PC-9 (cell line): ENCODE measurements at regions not wholly inside any gene's neighbourhood (a gene's known extent, or its start where the extent isn't known, plus 50 kb on each side); places are given as distances from the start of the nearest gene placed in this dataset.

Experiments
- BruUV-seq: library from RNA; stranded (reverse); fragments of 400-500 nt; replicated peaks from 2 replicates; lab custom pipeline; 2021; lab: Mats Ljungman, UMichigan
- CTCF ChIA-PET: fragments of 300-600 bp; sonication (Branson Sonifier 250); formaldehyde crosslinking; loops from one replicate; lab custom pipeline; 2022; ENCODE audit warnings: antibody characterized with exemption; lab: Charles Lee
- POLR2A ChIA-PET: fragments of 300-600 bp; sonication (Branson Sonifier 250); formaldehyde crosslinking; loops from one replicate; lab custom pipeline; 2022; ENCODE audit warnings: antibody characterized with exemption; ENCODE audit not compliant: unreplicated experiment; lab: Charles Lee
- DNase-seq, 2 experiments: peaks; one replicate each; pipeline versions ENCODE4 v3.0.0 to v3.0.0-alpha.2; 2015 to 2022; ENCODE audit warnings: mixed read lengths in 1 of 2
- H2AFZ ChIP-seq: fragments of 200-600 bp; sonication (generic); 2 replicates; pipeline ENCODE4 v1.8.1; 2017; ENCODE audit warnings: antibody characterized with exemption
- H3F3A ChIP-seq: fragments of 200-600 bp; sonication (generic); 2 replicates; pipeline ENCODE4 v1.8.1; 2017; ENCODE audit warnings: antibody characterized with exemption, mild to moderate bottlenecking, low read depth; ENCODE audit not compliant: insufficient read depth
- H3K27ac ChIP-seq: fragments of 200-600 bp; sonication (generic); 2 replicates; pipeline ENCODE4 v1.6.1; 2016; ENCODE audit warnings: mixed run types
- H3K27me3 ChIP-seq: fragments of 200-600 bp; sonication (generic); 2 replicates; pipeline ENCODE4 v1.6.1; 2016; ENCODE audit warnings: low read depth, mixed run types; ENCODE audit not compliant: insufficient read depth
- H3K36me3 ChIP-seq: fragments of 200-600 bp; sonication (generic); 2 replicates; pipeline ENCODE4 v1.6.1; 2016; ENCODE audit warnings: low read depth, mixed run types
- H3K4me1 ChIP-seq: fragments of 200-600 bp; sonication (generic); replicated peaks from 2 replicates; pipeline ENCODE4 v1.6.1; 2016; ENCODE audit warnings: mixed run types; ENCODE audit not compliant: insufficient read depth
- H3K4me2 ChIP-seq: fragments of 200-600 bp; sonication (generic); 2 replicates; pipeline ENCODE4 v1.6.1; 2017; ENCODE audit warnings: mixed run types
- H3K4me3 ChIP-seq: fragments of 200-600 bp; sonication (generic); 2 replicates; pipeline ENCODE4 v1.6.1; 2016; ENCODE audit warnings: mixed run types
- H3K79me2 ChIP-seq: fragments of 200-600 bp; sonication (generic); 2 replicates; pipeline ENCODE4 v1.6.1; 2017; ENCODE audit warnings: low read depth, mixed run types
- H3K9me2 ChIP-seq: fragments of 200-600 bp; sonication (generic); 2 replicates; pipeline ENCODE4 v1.8.1; 2017; ENCODE audit warnings: mild to moderate bottlenecking; ENCODE audit not compliant: insufficient read depth
- H3K9me3 ChIP-seq: fragments of 200-600 bp; sonication (generic); 2 replicates; pipeline ENCODE4 v1.8.1; 2016; ENCODE audit warnings: low read depth; ENCODE audit not compliant: insufficient read depth
- H4K20me1 ChIP-seq: fragments of 200-600 bp; sonication (generic); 2 replicates; pipeline ENCODE4 v1.8.1; 2017; ENCODE audit not compliant: insufficient read depth
- EZH2 ChIP-seq: fragments of 200-600 bp; sonication (generic); IDR thresholded peaks from 2 replicates; pipeline ENCODE4 v1.8.0; 2017; ENCODE audit warnings: antibody characterized with exemption, low read depth
- intact Hi-C: fragments of 100-400 bp; cut with micrococcal nuclease; formaldehyde crosslinking; loops from one replicate; pipeline ENCODE4 v1.10.0; 2022; ENCODE audit not compliant: unreplicated experiment
- TF ChIP-seq, protein P1 (sequence below): fragments of 200-600 bp; sonication (generic); conservative IDR thresholded peaks from 2 replicates; pipeline ENCODE4 v1.6.1; 2017; ENCODE audit warnings: mixed run types, antibody characterized with exemption, mild to moderate bottlenecking, moderate library complexity

DNA sequence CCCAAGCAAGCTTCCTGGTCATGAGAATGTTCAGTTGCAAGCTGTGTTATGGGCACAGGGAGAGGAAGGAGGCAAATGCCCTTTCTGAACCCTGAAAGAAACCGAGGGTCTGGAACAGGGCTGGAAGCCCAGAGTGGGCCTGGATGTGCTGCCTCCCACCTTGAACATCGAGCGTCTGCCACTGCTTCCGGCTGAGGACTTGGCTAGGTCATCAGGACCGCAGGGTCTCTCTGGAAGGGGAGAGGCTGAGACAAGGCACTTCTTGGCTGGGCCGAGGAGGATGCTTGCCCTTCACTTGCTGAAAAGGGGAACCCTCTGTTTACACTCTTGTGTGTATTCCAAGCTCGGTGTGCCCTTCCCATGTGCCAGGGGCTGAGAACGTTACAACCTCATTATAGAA, 168.0 kb upstream of the C1orf174 start:
- intact Hi-C loops = no loop called here
- Histone ChIP-seq H3K4me2 (no peak overlapping the region), H3K4me1 (no peaks in the 10 kb centered on the region), H3K79me2 (no peaks in the 10 kb centered on the region), H3K27ac (no peak overlapping the region), H4K20me1 (no peaks in the 10 kb centered on the region), H3K9me3 (no peaks in the 10 kb centered on the region; the same call in 1 of the 2 replicates), H3K36me3 (no peaks in the 10 kb centered on the region), H3K4me3 (no peak overlapping the region), H3K27me3 (peaks cover 47% of the 10 kb centered on the region), H2AFZ (no peak overlapping the region), H3F3A (peaks cover 20% of the 10 kb centered on the region; the same call in 1 of the 2 replicates), H3K9me2 (no peaks in the 10 kb centered on the region)
- no TSS peak for BruUV-seq
- ChIA-PET CTCF (no interaction called here), POLR2A (no interaction called here)
- no peak for DNase-seq
- TF ChIP-seq EZH2 = no peak
- TF ChIP-seq, protein P1, sequence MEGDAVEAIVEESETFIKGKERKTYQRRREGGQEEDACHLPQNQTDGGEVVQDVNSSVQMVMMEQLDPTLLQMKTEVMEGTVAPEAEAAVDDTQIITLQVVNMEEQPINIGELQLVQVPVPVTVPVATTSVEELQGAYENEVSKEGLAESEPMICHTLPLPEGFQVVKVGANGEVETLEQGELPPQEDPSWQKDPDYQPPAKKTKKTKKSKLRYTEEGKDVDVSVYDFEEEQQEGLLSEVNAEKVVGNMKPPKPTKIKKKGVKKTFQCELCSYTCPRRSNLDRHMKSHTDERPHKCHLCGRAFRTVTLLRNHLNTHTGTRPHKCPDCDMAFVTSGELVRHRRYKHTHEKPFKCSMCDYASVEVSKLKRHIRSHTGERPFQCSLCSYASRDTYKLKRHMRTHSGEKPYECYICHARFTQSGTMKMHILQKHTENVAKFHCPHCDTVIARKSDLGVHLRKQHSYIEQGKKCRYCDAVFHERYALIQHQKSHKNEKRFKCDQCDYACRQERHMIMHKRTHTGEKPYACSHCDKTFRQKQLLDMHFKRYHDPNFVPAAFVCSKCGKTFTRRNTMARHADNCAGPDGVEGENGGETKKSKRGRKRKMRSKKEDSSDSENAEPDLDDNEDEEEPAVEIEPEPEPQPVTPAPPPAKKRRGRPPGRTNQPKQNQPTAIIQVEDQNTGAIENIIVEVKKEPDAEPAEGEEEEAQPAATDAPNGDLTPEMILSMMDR = no peak

DNA sequence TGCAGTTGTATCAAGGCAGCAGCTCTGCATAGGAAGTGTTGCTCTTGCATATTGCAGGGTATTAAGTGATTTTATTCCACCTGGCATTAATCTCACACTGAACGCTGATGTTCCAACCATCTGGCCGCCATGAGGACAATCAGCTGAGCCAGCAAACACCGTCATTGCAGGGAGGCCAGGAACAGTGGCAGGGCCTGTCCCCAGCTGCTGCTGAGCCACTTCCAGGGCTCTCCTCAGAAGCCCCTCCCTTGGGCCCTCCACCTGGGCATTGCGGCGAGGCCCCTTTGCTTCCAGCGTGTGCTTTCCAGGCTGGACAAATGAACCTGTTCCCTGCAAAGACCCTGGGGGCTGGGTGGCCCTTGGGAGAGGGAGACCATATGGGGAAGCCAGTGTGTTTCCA, 171.6 kb upstream of the C1orf174 start:
- intact Hi-C loops = no loop called here
- no peaks in the 10 kb centered on the region for H3K9me3 ChIP-seq
- H4K20me1 ChIP-seq = no peaks in the 10 kb centered on the region
- BruUV-seq = no TSS peak
- H3K27me3 ChIP-seq = peaks cover 75% of the 10 kb centered on the region
- no peaks in the 10 kb centered on the region for H3K9me2 ChIP-seq
- ChIA-PET POLR2A (no interaction called here), CTCF (no interaction called here)
- H3F3A ChIP-seq = no peaks in the 10 kb centered on the region
- no peak overlapping the region for H2AFZ ChIP-seq
- no peak overlapping the region for H3K4me2 ChIP-seq
- no peak for TF ChIP-seq EZH2
- TF ChIP-seq, protein P1 = no peak
- H3K4me1 ChIP-seq = no peaks in the 10 kb centered on the region
- no peak for DNase-seq
- no peaks in the 10 kb centered on the region for H3K79me2 ChIP-seq
- H3K4me3 ChIP-seq = no peak overlapping the region
- H3K27ac ChIP-seq = no peak overlapping the region
- H3K36me3 ChIP-seq = no peaks in the 10 kb centered on the region

DNA sequence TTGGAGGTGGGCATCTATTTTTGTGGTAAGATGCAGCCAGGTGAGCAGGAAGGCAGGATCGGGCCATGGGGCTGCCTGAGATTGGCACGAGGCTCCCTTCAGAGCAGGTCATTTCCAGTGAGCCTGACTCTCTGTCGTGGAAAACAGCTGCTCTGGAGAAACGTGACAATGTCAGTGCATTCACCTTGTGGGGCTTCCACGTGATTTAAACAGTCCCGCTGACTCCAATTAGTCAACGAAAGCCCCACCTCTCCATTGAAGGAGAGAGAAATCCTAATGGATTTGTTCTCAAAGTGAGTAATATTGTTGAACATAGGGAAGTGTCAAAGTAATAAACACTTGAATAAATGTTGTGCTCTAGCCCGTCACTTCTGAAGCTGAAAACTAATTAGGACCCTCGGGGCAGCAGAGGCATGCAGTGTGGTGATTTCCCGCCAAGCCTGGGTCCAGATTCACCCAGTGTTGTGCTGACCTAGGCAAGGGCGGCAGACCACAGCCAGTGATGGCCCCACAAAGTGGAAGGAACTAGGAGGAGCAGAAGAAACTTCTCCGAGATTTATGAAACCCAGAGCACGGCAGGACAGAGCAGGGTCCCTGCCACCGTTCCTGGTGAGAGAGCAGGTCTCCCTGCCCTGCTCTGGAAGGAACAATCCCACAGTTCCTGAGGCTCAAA, 172.5 kb upstream of the C1orf174 start:
- no TSS peak for BruUV-seq
- POLR2A ChIA-PET = no interaction called here
- intact Hi-C loops = no loop called here

More for the DNA sequence above, 172.5 kb upstream of the C1orf174 start:
- H3K4me3 ChIP-seq = no peak overlapping the region
- DNase-seq = no peak
- no peaks in the 10 kb centered on the region for H3F3A ChIP-seq
- no peak overlapping the region for H3K4me2 ChIP-seq
- H3K79me2 ChIP-seq = no peaks in the 10 kb centered on the region
- H2AFZ ChIP-seq = no peak overlapping the region
- H3K36me3 ChIP-seq = no peaks in the 10 kb centered on the region
- no peaks in the 10 kb centered on the region for H3K9me2 ChIP-seq
- no peaks in the 10 kb centered on the region for H3K9me3 ChIP-seq
- no peaks in the 10 kb centered on the region for H3K4me1 ChIP-seq
- peaks cover 79% of the 10 kb centered on the region for H3K27me3 ChIP-seq
- H3K27ac ChIP-seq = no peak overlapping the region
- TF ChIP-seq, protein P1 = no peak
- no peak for TF ChIP-seq EZH2
- CTCF ChIA-PET = no interaction called here
- H4K20me1 ChIP-seq = no peaks in the 10 kb centered on the region
